Mucosa of stomach (tissue), 1 donor: ENCODE measurements at regions not wholly inside any gene's neighbourhood (a gene's known extent, or its start where the extent isn't known, plus 50 kb on each side); places are given as distances from the start of the nearest gene placed in this dataset.

ENCODE experiments used
- H3K27me3 ChIP-seq: one replicate; pipeline ENCODE4 v1.7.0; 2013; ENCODE audit warnings: mild to moderate bottlenecking, low read length; ENCODE audit not compliant: control insufficient read depth, insufficient read depth
- H3K36me3 ChIP-seq: one replicate; pipeline ENCODE4 v1.7.0; 2013; ENCODE audit warnings: low read length; ENCODE audit not compliant: control insufficient read depth, insufficient read depth
- H3K4me1 ChIP-seq: one replicate; pipeline ENCODE4 v1.7.0; 2013; ENCODE audit warnings: mild to moderate bottlenecking, low read length; ENCODE audit not compliant: control insufficient read depth, insufficient read depth
- H3K4me3 ChIP-seq: one replicate; pipeline ENCODE4 v1.7.0; 2013; ENCODE audit warnings: low read length
- H3K9ac ChIP-seq: one replicate; pipeline ENCODE4 v1.7.0; 2013; ENCODE audit warnings: mild to moderate bottlenecking, low read length, moderate library complexity
- H3K9me3 ChIP-seq: one replicate; pipeline ENCODE4 v1.7.0; 2013; ENCODE audit warnings: mild to moderate bottlenecking, low read length, moderate library complexity; ENCODE audit not compliant: control insufficient read depth
- donor health status: Pancreatic carcinoma.

DNA sequence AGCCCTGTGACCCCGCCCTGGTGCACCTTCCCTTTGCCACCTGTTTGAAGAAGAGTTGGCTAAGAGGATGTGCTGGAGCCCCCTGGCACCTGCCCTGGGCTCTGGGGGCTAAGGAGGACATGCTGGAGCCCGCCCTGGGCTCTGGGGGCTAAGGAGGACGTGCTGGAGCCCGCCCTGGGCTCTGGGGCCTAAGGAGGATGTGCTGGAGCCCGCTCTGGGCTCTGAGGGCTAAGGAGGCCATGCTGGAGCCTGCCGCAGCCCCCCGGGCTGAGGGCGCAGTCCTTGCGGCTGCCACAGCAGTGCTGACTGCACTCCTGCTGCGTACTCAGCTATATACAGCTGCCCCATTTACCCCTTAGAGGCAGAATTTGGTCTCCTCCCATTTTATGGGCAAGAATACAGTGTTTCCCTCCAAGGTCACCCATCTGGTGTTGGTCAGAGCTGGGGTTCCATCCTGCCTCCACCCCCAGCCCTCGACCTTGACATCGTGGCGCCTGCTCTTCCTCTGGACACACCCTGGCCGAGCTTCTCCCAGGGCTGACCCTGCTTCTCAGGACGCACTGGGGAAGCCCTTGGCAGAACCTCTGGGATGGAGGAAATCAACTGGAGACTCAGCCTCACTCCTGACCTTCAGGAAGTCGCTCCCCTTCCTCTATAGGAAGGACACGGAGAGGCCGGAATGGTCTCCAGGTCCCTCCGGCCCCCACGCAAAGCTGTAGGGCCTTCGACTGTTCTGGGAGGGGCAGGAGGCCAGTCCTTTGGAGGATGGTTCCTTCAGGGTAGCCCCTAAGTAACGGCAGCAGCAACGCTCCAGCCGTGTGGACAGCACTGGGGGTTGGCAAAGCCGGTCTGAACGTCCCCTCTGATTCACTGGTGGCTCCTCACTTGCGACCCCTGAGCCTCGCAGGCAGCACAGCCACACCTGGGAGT is 65.0 kb upstream of the HPCAL1 start:
- Histone ChIP-seq H3K4me3 (no peak overlapping the region), H3K27me3 (no peaks in the 10 kb centered on the region), H3K9me3 (no peaks in the 10 kb centered on the region), H3K4me1 (peaks cover 28% of the 10 kb centered on the region), H3K9ac (no peak overlapping the region), H3K36me3 (no peaks in the 10 kb centered on the region)

DNA sequence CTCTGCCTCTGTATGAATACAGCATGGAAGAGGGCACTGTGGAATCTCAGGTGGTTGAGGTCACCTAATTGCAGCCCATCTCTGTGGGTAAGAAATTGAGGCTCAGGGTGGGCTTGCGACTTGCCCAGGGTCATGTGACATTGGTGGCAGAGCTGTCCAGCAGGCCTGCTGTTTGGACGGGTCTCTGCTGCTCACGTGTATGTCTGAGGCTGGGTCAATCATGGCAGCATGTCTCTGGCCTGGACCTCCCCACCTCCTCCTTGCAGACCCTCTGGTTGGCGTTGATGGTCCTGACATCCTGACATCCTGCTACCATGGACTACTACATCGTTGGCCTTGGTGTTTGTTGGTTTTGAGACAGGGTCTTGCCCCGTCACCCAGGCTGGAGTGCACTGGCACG is 64.3 kb upstream of the HPCAL1 start:
- Histone ChIP-seq H3K27me3 (no peaks in the 10 kb centered on the region), H3K4me1 (peaks cover 28% of the 10 kb centered on the region), H3K36me3 (no peaks in the 10 kb centered on the region), H3K9me3 (no peaks in the 10 kb centered on the region), H3K4me3 (no peak overlapping the region), H3K9ac (no peak overlapping the region)

DNA sequence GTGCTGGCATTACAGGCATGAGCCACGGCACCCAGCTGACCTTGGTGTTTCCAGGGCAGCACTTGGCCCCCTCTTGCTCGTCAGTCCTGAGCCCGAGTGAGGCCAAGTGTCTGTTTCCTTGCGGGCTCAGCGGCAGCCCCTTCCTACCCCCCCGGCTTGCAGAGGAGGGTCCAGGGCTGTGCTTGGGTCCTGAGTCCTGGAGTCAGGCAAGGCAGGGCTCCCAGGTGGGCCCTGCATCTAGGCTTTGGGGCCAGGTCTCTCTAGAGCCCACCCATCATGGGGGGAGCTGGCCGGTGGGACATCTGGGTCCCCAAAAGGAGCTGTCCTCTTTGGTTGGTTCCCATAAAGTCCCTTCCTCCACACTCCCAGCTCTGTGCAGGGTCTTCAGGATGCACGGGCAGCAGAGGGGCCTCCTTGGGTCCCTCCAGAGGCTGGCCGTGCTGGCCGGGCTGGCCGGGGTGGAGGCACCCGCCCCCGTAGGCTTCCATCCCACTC is 63.7 kb upstream of the HPCAL1 start:
- H3K36me3 ChIP-seq = no peaks in the 10 kb centered on the region

DNA sequence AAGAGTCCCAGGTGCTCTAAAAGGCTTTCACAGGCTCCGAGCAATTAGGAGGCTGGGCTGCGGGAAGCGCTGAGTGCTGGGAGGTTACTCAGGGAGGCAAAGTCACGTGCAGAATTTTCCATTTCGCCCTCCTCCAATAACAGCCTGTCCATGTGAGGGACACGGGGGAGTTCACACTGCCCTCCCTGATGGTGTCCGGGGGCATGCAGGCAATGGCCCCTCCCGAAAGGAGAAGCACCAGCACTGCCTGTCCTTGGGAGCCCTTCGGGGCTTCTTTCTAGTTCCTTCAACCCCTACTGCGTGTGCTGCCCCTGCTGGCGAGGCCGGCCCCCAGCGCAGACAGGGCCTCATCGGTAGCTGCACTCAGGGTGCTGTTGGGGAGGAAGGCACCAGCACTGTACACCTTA is 63.1 kb upstream of the HPCAL1 start:
- H3K9me3 ChIP-seq = no peaks in the 10 kb centered on the region
- no peak overlapping the region for H3K4me3 ChIP-seq
- no peak overlapping the region for H3K9ac ChIP-seq
- no peaks in the 10 kb centered on the region for H3K36me3 ChIP-seq
- no peaks in the 10 kb centered on the region for H3K27me3 ChIP-seq
- H3K4me1 ChIP-seq = peaks cover 27% of the 10 kb centered on the region

More for the DNA sequence above, 63.7 kb upstream of the HPCAL1 start:
- no peak overlapping the region for H3K4me3 ChIP-seq
- no peak overlapping the region for H3K9ac ChIP-seq
- no peaks in the 10 kb centered on the region for H3K27me3 ChIP-seq
- H3K4me1 ChIP-seq = peaks cover 28% of the 10 kb centered on the region
- H3K9me3 ChIP-seq = no peaks in the 10 kb centered on the region

DNA sequence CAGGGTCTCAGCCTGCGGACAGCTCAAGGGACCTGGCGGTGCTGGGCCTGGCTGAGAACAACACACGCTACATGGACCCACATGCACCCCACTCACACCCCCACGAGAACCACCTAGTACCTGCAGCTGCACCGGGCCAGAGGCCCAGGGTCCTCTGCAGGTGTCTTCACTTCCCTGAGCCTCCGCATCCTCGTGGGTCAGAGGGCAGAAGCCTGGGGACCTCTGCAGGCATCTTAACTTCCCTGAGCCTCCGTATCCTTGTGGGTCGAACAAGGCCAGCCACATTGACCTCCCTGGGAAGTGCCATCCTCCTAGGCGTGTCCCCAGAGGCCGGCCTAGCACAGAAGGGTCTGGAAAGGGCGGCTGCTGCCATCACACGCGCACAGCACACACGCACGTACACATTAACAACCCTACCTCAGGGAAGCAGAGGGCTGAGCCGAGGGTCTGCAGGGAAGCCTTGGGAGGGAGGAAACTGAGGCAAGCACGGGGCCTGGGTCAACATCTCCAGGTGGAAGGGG is 62.5 kb upstream of the HPCAL1 start:
- peaks cover 20% of the 10 kb centered on the region for H3K4me1 ChIP-seq
- H3K9me3 ChIP-seq = no peaks in the 10 kb centered on the region
- no peak overlapping the region for H3K4me3 ChIP-seq
- H3K36me3 ChIP-seq = no peaks in the 10 kb centered on the region
- H3K27me3 ChIP-seq = no peaks in the 10 kb centered on the region
- no peak overlapping the region for H3K9ac ChIP-seq

DNA sequence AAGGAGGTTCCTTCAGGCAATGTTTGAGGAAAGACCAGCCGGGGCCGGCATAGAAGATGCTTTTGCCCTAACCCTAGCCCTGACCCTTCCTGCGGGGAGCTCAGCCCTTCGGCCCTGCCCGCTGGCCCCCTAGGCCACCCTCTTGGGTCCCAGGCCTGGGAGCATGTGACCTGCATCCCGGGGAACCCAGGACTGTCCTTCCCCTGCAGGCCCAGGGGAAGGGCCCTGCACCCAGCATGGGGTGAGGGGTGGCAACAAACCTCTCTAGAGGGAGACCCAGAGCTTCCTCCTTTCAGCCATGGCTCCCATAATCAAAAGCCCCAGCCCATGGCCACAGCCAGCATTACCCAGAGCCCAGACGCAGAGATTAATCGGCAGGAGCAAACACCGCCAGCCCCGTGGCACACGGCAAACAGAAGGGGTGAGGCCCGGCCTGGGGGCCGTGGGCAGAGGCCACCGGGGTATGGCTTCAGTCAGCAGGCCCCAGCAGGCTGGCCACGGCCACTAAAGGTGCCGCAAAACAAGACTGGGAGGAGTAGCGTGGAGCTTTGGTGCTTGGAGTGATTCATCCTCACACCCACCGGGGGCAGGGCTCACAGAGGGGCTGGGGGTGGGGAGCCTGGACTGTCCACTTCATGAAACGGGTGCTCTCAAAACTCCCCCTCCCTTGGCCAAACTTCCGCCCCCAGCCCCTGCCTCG is 61.6 kb upstream of the HPCAL1 start:
- no peaks in the 10 kb centered on the region for H3K27me3 ChIP-seq
- H3K9ac ChIP-seq = peak overlapping the region; percentile 12
- no peak overlapping the region for H3K4me3 ChIP-seq

DNA sequence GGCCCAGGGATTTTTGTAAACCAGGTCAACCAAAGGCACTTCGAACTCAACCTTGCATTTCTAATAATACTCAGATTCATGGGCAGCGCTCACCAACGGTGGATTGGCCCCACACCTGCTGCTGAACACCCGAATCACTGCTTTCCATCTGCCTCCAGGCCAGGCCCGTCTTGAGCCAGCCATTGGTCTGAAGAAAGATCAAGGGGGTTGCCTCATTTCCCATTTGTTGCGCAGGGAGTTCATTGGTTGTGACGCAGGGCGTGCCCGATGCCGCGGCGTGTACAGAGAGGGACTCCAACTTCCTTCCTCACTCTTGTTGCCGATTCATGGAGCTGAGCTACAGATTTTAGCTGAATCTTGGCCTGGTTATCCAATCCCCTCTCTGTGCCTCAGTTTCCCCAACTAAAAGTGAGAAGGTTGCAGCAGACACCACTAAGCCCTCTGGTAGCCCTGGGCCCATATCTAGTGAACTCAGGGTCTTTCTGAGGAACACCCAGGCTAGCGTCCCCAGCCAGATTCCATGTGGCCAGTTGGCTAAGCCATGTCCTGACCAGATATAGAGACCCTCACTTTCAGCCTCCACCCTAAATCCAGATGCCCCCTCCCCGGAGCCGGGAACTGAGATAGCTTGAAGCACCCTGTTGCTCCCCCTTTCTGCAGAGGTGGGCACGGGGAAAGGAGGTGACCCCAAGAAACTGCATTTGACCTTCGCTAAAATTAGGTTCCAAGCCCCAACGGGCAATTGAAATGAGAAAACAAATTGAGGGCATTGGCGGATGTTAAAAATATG is 60.9 kb upstream of the HPCAL1 start:
- peaks cover 14% of the 10 kb centered on the region for H3K4me1 ChIP-seq
- H3K27me3 ChIP-seq = no peaks in the 10 kb centered on the region
- H3K9ac ChIP-seq = no peak overlapping the region
- H3K4me3 ChIP-seq = no peak overlapping the region
- H3K36me3 ChIP-seq = no peaks in the 10 kb centered on the region
- no peaks in the 10 kb centered on the region for H3K9me3 ChIP-seq

More for the DNA sequence above, 61.6 kb upstream of the HPCAL1 start:
- Histone ChIP-seq H3K9me3 (no peaks in the 10 kb centered on the region), H3K4me1 (peaks cover 14% of the 10 kb centered on the region), H3K36me3 (no peaks in the 10 kb centered on the region)

DNA sequence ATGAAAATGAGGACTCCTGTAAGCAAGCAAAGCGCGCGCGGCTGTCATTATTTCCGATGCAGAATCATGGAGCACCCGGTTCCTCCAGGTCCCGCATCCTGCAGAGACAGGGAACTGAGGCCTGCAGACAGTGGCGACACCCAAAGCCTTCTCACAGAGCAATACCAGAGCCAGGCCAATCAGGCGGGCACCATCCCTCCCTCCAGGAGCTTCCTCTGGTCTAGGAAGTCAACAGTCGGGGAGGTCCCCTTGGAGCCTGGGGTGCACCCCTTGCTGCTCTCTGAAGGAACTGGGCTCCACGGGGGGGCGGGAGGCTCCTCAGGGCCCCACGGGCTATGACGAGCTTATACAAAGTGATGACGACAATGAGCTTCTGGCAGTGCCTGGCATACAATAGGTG is 60.3 kb upstream of the HPCAL1 start:
- Histone ChIP-seq H3K27me3 (no peaks in the 10 kb centered on the region), H3K9me3 (no peaks in the 10 kb centered on the region), H3K4me1 (peaks cover 14% of the 10 kb centered on the region), H3K36me3 (no peaks in the 10 kb centered on the region), H3K4me3 (no peak overlapping the region), H3K9ac (no peak overlapping the region)

DNA sequence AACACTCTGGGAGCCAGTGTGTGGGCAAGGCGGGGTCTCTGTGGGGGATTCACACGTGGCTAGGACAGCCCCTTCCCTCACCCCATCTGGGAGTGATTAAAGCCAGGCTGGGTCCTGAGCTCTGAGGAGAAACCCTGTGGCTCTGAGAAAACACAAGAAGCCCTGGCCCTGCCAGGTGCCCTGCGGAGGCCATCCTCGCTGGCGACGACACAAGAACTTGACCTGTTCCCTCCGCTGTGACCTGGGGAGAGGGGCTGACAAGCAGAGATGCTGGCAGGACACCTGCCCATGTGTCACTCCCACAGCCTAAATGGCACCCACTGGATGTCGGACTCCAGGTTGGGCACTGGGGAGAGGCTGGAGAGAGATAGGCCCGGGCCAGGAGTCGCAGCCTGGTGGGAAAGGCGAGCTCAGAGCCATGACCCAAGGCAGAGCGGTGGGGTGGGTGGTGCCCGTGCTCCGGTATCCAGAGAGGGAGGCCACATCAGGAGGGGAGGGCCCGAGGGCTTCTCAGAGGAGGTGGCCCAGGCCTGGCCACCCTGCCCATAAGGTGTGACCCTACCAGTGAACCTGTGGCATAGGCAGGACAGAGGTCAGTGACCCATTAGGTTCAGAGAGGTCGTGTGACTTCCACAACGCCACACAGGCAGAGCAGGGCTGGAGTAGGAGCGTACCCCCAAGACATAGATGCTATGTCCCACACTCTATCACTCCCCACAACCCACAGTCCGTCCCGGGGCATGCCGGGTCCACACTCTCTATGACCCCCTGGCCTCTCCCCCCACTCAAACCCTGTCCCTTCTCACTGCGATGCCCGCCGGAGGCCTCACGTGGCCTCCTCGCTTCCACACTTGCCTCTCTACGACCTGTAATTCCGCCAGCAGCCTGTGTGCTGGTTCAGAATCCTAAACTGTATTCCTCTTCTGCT is 59.4 kb upstream of the HPCAL1 start:
- Histone ChIP-seq H3K9me3 (no peaks in the 10 kb centered on the region), H3K4me1 (peaks cover 14% of the 10 kb centered on the region), H3K36me3 (no peaks in the 10 kb centered on the region), H3K4me3 (no peak overlapping the region), H3K27me3 (no peaks in the 10 kb centered on the region), H3K9ac (no peak overlapping the region)

DNA sequence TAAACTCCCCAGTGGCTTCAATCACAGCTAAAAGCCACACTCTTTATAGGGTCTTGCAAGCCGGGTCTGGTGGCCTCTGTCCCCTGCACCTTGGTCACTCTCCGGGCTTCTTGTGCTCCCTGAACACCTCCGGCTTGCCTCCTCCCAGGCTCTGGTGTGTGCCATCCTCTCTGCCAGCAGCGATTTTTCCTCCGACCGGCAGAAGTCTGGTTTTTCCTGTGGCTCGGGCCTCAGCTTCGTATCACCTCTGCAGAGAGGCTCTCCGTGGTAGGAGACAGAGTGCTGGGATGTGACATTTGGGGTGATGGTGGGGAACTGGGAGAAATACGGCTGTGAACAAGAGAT is 58.8 kb upstream of the HPCAL1 start:
- no peaks in the 10 kb centered on the region for H3K9me3 ChIP-seq
- H3K27me3 ChIP-seq = no peaks in the 10 kb centered on the region
- H3K4me3 ChIP-seq = no peak overlapping the region
- H3K36me3 ChIP-seq = no peaks in the 10 kb centered on the region
- peaks cover 14% of the 10 kb centered on the region for H3K4me1 ChIP-seq
- H3K9ac ChIP-seq = no peak overlapping the region

DNA sequence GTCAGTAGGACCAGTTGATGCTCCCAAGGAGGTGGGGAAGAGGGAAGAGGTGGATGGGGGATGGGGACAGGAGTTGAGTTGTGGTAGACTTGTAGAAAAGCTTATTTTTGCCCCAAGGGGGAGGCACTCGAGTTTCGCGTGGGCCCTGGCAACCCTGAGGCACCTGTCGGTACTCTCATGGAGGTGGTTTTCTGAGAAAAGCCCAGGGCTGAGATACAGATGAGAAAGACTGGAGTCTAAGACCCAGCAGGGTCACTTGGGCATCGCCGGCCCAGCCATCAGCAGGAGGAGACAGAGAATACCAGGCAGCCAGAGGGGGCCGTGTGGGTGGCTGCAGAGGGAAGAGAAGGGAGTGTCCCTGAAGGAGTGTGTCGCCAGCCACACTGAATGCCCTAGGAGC is 57.7 kb upstream of the HPCAL1 start:
- H3K4me1 ChIP-seq = peaks cover 13% of the 10 kb centered on the region
- H3K9ac ChIP-seq = no peak overlapping the region
- H3K27me3 ChIP-seq = no peaks in the 10 kb centered on the region
- H3K36me3 ChIP-seq = no peaks in the 10 kb centered on the region
- H3K9me3 ChIP-seq = no peaks in the 10 kb centered on the region
- H3K4me3 ChIP-seq = no peak overlapping the region
